ENCODE measurements at regions not wholly inside any gene's neighbourhood (a gene's known extent, or its start where the extent isn't known, plus 50 kb on each side); places are given as distances from the start of the nearest gene placed in this dataset.
A peak's percentile ranks its signal among the peaks of the same experiment; 100 is the strongest.

DNA sequence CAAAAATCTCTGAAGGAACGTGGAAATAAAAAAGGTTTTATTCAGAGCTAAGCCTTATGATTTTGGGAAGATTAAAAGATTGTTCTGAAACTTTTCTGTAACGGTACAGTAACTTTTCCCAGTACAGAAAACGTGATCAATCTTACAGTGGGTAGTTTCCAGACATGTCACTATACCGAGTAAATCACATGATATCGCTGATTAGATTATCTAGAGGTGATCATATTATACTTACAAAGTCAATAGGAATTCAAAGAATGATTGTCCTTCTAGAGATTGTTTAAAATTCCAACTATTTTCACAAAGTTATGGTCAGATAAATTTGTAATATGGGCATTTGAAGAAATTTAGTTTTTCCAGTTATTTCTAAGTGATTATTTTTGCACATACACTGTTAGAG, 736.0 kb upstream of the GRM7 start:
- no peak for DNase-seq

DNA sequence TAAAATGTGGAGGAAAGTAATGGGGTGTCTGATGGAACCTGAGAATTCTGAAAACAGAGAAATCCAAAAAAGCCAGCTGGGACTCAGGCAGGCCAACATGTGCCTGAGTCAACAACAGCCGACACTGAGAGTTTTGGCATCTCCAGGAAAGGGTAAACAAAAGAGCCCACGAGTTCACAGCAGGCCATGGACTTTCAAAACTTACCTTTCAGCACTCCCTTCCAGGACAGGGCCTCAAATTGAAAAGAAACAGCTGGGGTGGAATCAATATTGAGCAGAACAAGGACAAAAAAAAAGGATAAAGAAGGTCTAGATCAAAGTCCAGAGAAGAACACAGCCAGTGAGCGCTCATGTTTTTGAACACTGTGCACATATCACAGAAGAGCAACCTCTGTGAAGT, 735.4 kb upstream of the GRM7 start:
- no peak for DNase-seq

DNA sequence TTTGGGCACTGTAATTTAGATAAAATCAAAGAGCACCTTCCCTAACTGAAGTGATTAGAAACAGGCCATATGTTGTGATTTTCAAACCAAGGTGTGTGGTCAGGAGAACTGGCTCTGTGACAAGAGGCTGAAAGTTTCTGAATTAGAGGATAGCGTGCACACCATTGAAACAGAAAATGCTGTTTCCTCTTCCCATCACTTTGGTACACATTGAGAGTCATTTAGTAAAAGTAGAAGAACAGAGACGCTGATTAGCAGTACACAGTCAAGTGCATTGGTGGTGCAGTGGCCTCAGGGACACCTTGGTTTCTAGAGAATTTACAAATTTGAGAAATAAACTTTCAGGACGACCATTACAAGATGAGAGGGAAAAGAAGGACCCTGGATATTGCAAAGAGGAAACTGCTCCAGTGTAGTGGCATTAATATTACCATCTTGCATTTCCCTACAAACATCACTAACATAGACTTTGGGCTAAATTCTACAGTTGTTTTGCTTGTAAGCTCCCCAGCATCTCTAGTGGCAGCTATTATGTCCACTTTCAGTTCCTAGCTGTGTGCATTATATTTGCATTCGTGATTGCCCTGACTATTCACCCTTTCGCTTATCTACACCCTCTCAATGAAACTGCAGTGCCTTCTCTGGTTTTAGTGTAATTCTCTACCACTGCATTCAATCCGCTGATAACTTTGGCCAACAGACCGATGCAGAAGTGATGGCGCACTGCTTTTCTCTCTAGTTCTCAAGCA, 728.1 kb upstream of the GRM7 start:
- no peak for DNase-seq

- DNase-seq = no peak
Observed at GRCh38 chr3:6142707-6143106, 718.2 kb upstream of the GRM7 start.

- no peak for DNase-seq
Observed at GRCh38 chr3:6147883-6148282, 713.0 kb upstream of the GRM7 start.

GRCh38 chr3:6155650-6156338, 705.1 kb upstream of the GRM7 start:
- no peak for DNase-seq

GRCh38 chr3:6165951-6166350, 695.0 kb upstream of the GRM7 start:
- DNase-seq = no peak

DNA sequence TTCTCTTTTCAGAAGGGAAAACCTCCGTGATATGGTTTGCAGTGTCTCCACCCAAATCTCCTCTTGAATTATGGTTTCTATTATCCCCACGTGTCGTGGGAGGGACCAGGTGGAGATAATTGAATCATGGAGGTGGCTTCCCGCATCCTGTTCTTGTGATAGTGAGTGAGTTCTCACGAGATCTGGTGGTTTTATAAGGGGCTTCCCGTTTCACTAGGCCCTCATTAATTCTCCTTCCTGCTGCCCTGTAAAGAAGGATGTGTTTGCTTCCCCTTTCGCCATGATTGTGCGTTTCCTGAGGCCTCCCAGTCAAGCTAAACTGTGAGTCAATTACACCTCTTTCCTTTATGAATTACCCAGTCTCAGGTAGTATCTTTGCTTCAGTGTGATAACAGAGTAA, 692.7 kb upstream of the GRM7 start:
- no peak for DNase-seq

DNA sequence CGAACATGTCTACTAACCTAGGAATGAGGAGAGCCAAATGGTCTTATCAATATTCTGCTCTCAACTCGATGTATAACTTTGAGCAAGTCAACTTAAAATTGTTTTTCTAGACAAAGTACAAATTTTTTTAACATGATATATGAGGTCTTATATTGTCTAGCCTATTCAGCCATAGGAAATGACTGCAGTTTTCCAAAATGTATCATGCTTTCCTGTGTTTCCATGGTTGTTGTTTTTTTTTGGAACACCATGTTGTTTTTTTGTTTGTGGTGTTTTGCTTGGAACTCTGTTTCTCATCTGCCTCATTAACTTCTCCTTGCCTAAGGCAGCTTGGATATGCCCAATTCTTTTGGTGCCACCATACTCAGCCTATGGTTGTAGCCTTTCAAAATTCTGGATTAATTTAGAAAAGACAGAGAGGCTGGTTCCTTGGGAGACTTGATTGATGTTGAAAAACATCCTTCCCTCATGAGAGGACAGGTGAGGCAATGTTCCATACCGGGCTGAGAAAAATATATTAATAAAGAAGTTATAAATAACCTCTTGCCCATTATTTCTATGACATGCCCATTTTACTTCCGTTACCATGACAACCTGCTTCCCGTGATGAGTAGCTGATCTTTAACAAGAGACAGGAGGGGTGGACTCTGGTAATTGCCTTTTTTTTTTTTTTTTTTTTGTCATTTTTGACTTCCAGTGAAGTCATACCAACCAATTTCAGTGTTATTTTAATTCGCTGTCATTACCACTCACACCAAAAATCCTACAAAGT, 687.9 kb upstream of the GRM7 start:
- DNase-seq = no peak

DNA sequence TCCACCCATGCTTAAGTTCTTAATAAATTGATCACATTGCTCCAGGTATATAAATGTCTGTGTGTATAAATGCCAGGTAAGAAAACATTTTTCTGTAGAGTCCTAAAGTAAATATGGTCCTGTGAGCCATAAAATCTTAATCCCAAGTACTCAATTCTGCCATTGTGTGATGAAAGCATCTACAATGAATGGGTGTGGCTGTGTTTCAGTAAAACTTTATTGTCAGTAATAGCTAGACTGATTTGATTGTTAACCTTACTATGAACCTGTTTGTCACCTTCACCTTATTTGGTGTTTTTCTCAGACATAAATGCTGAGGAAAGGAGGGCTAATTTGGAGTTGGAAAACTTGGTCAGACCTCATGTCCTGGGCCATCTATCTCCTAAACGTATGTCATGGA, 683.5 kb upstream of the GRM7 start:
- no peak for DNase-seq

DNA sequence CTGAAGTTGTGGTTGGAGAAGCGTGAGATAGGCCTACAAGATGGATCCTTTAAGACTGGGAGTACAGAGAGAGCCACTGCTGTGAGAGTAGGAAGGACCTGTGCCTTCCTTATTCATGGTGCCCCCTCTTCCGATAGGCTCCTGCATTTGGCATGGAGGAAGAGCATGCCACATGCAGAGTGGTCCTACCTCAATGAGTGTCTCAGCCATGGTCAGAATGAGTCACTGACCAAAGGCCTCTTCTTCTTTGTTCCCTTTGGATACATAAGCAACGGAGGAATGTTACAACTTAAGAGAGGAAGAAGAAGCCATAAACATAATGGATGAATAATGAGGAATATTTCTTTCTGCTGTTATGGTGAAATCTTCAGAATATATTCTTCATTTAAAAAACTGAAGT, 681.2 kb upstream of the GRM7 start:
- DNase-seq = no peak

DNA sequence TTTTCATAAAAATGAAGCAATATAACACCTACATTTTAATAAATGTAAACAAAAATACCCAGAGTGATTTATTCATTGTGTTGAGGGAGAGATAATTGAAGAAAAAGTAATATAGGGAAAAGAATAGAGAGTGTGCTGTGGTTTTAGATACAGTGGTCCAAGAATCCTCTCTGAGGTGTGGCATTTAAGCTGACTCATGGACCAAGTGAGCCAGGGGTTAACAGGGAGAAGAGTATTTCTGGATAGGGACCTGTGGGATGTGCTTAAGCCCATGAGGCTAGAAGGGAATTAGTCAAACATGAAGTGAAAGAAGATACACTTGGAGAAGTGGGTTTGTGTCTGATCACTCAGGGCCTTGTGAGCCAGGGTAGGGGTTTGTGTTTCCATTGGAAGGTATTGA, 680.7 kb upstream of the GRM7 start:
- DNase-seq = no peak

GRCh38 chr3:6182476-6182875, 678.4 kb upstream of the GRM7 start:
- no peak for DNase-seq

GRCh38 chr3:6182909-6183308, 678.0 kb upstream of the GRM7 start:
- no peak for DNase-seq

- no peak for DNase-seq
Observed at GRCh38 chr3:6189384-6189783, 671.5 kb upstream of the GRM7 start.

GRCh38 chr3:6204891-6205290, 656.0 kb upstream of the GRM7 start:
- DNase-seq = no peak

DNA sequence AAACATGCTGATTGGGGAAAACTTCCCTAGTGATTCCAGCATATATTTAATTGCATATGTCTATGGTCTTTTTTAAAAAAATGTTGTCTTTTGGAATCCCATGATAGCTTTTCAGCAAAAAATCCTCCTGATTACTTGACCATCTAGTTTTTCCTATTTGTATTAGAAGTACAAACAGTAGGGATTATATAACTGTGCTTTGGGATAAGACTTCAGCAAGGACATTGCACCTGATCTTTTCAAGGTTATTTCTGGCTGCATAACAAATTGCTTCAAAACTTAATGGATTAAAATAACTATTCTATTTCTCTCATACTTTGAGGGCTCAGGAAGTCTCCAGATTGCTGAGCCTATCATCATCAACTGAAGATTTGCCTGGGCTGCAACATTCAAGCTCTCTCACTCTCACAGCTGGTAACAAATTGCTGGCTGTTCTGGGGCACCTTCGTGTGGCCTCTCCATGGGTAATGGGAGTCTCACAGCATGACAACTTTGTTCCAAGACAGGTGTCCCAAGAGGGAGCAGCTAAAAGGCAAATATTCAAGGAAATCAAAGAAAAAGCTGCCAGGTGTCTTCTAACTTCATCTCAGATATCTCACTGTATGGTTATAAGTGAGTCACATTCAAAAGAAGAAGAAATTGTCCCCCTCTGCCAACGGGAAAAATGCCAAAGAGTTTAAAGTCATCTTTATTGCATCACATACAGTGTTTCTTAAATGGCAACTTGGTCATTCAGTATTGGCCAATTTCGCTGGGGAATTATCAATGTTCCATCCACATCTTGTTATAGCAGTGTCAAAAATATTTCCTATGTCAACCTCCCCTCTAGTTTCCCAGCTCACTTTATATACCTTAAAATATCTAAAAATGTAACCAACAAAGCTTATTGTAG, 644.5 kb upstream of the GRM7 start:
- peak; percentile 72 for DNase-seq

GRCh38 chr3:6220447-6220846, 640.5 kb upstream of the GRM7 start:
- DNase-seq = no peak

DNA sequence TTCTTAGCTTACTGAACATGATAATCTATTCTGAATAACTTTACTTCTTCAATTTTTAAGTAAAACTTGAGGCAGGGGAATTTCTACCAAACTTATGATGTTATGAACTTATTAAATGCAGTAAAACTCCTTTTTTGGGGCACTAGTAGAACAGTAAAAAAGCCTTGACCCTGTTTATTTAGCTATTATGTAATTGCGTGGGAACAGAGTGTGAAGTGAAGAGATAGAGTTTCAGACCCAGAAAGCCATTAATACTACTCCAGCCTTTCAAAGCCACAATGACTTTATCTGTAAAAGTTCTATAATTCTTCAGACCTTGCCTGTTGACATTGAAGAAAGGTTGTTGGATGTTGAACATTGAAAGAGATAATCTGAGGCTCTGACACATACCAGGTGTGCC, 638.8 kb upstream of the GRM7 start:
- no peak for DNase-seq

DNA sequence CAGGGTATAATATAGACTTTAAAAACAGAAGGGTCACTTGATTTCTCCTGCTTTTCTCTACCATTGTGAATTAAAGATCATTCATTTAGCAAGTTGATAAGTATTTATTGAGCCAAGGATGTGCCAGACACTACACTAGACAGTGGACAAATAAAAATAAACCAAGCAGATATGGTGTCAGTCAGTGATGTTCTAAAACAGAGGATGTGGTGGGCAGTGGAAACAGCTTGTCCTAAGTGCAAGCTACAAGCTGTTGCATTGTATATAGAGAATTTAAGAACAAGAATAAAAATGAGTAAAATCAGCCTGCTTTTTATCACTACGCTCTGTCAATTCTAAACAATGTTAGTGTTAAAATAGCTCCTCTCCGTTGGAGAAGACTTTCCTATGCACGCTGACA, 637.3 kb upstream of the GRM7 start:
- no peak for DNase-seq

DNA sequence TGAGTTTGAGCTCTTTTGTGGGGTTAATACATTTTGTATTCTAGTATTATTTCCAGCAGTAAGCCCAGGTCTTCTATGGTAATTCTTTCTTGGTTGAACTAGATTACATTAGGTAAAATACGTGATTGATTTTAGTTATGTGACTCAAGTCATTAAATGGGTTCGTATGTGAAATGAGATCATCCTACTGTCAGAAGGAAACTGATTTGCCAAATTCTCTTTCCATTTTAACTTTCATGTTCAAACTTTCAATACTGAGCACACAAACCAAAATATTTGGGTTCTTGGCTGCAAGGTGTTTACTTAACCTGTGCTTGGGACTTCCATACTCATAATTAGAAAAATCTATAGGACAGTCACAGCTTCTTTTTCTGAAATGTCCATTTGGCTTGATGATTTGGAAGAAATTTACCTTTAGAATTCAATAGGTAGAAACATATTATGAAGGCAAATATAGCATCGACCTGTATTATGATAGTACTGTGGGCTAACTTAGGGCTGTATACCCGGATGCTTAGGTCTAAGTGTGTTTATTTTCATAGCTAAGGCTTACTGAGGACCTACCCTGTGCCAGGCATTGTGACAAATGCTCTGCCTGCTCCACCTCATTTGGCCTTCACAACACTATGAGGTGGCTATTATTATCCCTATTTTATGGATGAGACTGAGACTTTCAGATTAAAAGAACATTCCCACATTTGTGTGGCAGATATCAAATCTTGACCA, 631.8 kb upstream of the GRM7 start:
- DNase-seq = no peak

DNA sequence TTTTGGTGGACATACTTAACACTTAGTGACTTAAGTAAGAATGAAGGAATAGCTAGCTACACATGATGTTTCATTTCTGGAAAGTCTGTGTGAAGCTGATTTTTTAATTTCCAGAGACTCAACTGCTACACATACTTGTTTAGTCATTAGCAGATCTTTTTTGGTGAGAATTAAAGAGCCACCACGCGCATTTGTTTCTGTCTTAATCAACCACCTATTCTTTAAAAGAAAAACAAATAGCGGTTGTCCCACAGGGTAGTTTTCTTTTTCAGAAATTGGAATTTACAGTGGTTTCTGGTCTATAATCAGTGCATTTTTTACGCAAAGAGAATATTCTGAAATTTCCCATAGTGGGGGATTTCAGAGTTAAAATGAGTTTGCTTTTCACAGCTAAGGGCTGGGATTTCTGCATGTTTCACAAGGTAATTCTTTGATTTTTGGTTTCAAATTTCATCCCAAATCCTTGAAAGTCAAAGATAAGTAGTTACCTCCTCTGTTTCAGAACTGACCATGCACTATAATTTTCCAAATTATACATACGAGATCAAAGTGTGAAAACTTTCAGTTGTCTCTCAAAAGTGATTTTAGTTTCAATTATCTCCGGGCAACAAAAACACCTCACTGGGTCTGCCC, 631.0 kb upstream of the GRM7 start:
- no peak for DNase-seq

Data from COR-L47 (cell line).